Activated T-cell treated with anti-CD3 and anti-CD28 coated beads for 4 hours (primary cell): ENCODE measurements at regions not wholly inside any gene's neighbourhood (a gene's known extent, or its start where the extent isn't known, plus 50 kb on each side); places are given as distances from the start of the nearest gene placed in this dataset.

Experiments
- DNase-seq: peaks from one replicate; pipeline ENCODE4 v3.0.0-alpha.2; 2020

DNA sequence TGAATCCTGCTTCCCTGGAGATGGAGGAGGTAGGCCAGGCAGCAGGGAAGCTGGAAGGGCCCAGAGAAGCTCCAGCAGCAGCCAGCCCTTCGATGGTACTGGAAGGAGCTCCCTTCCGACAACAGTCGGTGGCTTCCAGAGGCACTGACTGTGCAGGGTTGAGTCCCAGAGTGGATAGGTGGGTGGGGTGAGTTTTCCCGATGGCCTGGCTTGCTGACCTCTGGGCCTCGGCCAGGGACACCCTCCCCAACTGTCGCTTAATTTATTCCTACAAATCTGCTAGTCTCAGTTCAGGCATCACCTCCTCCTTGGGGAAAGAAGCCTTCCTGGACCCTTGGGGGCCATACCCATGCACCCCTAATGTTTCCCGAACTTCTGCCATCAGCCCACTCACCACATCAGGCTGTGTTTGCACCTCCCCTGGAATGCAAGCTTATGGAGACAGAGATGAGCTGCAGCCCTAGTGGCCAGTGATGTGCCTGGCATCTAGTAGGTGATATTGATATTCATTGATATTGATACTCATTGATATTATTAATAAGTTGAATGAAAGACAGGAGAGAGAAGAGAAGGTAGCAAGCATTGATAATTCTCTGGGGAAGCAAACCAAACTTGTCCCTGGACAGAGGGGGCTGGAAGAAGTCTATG is 104.6 kb upstream of the BOD1 start:
- no peak for DNase-seq

DNA sequence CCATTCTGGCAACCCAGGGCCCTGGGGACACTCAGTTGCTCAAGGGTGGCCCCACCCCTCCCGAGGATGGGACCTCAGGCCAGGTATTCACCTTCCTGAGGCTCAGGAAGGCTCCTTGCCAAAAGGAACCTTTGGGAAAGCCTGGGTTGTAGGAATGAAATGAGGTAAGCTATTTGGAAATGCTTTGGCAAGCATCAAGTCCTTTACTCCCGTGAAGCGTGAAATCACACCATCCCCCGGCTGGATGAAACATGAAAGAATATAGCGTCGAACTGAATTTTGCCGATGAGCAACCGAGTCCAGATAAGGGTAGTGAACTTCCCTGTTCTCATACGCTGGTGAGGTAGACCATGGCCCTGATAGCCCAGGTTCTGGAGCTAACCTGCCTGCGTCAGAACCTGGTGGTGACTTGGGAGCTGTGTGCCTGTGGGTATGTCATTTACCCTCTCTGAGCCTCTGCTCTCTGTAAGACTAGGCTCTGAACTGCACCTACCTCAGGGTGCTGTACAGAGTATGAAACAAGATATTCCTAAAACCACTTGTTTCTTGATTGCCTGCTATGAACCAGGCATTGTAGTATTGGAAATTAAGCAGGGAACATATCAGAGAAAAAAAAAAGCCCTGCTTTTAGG is 105.3 kb upstream of the BOD1 start:
- no peak for DNase-seq

DNA sequence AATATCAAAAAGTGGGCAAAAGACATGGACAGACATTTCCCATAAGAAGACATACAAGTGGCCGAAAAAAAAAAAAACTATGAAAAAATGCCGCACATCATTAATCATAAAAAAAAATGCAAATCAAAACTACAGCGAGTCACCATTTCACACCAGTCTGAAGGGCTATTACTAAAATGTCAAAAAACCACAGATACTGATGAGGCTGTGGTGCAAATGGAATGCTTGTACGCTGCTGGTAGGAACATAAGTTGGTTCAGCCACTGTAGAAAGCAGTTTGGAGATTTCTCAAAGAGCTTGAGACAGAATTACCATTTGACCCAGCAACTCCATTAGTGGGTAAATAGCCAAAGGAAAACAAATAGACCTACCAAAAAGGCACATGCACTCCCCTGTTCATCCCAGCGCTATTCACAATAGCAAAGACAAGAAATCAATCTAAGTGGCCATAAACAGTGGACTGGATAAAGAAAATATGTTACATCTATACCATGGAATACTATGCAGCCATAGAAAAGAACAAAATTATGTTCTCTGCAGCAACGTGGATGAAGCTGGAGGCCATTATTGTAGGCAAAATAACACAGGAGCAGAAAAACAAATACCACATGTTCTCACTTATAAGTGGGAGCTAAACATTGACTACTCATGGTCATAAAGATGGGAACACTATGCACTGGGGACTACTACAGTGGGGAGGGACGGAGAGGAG is 110.6 kb upstream of the BOD1 start:
- no peak for DNase-seq

DNA sequence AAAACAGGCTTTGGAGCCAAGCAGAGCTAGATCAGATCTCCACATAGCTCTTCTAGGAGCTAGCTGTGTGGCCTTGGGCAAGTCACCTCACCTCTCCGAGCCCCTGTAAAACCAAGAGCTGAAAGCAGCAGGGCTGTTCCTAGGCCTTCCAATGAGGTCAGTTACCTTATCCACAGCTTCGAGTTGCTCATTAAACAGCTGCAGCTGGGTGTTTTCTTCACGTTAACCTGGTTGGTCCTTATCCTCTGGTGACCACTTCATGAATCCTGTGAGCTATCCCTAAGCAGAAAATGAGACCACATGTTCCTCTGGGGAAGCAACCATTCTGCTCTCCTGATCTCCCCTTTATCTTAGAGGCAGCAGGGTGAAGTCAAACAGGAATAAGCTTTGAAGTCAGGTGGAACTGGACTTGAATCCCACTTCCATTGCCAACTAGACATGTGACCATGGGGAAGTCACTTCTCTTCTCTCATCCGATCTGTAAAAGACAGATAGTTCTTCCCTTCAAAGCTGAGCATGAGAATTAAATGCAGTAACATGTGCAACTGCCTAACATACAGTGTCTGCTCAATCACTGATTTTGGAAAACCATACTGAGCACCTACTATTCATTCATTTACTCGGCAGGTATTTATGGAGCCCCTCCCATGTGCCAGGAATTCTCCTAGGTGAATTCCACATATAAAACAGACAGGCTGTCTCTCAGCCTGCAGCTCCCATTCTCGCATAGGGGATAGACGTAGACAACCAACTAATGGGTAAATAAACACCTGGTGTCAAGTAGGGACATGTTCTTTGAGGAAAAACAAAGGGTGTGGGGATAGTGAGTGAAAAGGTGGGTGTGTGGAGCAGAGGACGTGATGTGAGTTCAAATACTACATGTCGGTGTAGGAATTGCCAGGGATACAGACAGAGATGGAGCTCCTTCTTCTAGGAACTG is 111.7 kb upstream of the BOD1 start:
- no peak for DNase-seq

DNA sequence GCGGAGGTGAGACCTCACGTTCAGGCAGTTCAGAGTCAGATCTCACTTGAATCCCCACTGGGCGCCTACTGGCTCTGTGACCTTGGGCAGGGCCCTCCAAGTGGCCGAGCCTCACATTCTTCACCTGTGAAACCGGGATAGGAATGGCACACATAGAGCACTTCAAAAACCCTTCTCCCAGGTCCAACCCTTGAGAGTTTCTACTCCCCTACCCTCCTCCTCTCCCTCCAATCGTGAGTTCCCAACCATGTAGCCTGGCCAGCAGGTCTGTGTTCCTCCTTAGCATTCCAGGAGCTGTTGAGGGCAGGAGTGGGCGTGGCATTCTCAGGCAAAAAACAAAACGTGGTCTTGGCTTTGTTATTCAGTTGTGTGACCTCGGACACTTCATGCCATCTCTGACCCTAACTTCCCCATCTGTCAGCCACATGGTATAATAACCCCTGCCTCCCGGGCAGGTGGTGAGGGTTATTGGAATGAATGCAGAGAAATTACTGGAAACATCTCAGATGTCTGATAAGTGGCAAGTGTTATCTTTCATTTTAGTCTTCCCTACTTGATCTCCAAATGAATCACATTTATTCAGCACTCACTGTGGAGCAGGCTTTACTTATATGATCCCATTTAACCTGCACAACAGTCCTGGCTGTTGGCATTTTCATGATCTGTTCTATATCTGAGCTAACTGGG is 112.8 kb upstream of the BOD1 start:
- DNase-seq, result no peak

DNA sequence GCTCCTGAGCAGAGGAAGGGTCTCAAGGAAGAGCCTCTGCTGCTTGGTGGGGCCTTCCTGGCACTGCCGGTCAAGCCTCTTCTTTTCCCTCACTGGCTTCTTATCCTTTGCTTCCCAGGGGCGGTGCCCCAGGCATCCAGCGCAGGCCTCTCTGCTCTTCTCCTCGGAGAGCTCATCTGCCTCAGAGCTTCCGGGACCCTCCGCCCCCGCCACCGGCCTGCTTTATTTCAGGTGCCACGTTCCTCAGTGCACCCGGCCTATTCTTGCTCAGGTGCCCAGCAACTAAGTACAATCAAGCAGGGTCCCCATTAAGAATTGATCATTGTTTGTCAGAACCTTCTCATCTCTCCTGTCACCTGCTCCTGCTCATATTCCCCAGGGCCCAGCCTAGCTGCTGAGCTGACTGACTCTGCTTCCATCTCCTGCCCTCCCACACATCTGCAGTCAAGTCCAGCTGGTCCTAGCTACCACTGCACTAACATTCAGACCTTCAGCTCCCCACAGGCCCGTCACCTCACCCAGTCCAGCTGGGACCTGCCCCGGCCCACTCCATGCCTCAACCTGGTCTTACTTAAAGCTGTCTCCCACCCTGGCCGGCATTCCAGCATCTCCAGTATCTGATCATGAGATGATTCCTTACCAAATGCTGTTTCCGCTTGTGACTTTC is 114.3 kb upstream of the BOD1 start:
- DNase-seq, result no peak

DNA sequence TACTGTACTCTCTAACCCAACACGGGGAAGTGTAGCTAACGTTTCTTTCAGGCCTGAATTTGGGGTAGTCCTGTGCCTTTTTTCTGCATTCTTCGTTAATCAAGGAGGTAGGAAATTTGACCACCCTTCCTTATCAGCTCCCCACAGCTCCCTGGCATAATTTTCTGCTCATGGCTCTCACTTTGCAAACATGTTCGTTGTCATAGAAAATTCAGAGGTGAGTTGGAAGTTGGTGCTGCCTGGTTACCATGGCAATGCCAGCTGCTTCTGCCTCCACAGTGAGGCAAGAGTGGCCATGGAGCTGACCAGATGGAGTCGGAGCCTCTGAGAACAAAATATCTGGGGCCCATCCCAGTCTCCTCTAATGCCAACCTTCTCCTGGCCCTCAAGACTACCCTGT is 116.6 kb upstream of the BOD1 start:
- DNase-seq, result no peak

DNA sequence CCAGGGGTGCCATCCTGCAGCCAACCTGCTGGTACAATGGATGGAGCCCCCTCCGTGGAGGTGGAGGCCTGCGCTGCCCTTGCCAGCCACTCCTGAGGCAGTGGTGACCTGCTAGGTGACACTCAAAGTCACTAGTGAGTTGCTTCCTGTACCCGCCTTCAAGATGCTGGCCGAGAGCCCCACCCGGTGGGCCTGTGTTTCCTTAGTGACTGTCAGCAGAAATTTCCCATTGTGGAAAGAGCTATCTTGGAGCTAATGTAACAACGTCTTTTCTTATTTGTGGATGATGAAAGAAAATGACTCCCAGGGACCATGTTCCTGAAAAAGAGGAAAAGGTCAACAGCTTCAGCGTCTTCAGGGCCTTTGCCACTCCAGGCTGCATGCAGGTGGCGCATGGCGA is 117.0 kb upstream of the BOD1 start:
- DNase-seq, result no peak

DNA sequence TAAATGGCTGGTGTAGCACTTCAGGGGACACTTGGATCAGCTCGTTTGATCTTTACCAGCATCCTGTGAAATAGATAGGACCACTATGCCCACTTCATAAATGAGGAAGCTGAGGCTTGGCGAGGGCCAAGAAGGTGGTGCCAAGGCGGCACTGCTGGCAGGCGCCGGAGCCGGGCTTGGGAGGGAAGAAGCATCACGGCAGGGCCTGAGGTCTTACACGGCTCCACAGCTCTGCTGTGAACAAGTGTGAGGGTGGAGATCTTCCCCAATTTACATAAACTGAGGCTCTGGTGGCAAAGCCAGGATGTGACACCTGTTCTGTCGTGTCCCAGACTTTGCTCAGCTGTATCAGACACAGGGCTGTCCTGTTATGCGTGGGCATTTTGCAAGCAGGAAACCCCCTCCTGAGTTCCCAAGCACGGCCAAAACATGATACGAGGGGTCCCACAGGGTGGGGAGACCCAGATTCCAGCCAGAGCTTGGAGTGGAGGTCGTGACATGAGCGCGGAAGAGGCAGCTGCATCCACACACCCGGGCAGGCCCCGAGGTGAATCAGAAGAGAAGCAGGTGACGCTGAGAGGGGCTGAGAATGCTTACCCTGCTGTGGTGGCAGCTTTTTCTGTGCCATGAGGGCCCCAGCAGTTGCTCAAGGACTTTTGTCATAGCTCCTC is 117.5 kb upstream of the BOD1 start:
- no peak for DNase-seq

DNA sequence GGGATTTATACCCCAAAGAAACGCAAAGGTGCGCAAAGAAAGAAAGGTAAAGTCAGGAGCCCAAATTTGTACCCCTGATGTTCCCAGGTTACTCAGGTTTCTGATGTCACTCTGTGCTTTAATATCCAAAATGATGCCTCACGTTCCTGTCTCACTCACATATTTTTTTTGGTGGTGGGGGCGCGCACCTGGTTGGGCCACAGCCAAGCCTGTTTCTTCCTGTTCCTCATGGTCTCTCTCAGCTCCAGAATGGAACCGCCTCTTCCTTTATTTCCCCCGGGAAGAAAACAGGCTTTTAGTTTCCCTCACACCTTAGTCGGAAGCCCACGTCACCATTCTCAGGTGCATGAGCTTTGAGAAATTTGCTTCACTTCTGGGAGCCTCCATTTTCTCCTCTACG is 118.3 kb upstream of the BOD1 start:
- DNase-seq, result no peak

DNA sequence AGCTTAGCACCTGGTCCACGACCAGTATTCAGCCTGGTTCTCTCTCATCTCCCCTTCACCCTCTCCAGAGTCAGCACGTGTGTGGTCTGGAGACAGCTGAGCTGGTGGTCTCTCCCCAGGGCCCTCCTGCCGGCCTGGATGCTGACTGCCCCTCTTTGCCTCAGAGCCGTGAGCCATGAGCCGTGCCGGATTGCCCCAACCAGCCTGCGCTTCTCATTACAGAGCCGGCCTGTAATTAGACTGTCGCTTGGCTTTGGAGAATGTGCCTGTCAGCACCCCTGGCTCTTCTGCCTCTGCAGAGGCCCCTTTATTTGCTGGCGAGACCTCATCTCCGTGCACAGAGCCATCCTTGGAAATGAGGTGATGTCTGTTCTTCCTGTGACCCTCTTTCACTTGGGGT is 118.7 kb upstream of the BOD1 start:
- DNase-seq, result no peak

DNA sequence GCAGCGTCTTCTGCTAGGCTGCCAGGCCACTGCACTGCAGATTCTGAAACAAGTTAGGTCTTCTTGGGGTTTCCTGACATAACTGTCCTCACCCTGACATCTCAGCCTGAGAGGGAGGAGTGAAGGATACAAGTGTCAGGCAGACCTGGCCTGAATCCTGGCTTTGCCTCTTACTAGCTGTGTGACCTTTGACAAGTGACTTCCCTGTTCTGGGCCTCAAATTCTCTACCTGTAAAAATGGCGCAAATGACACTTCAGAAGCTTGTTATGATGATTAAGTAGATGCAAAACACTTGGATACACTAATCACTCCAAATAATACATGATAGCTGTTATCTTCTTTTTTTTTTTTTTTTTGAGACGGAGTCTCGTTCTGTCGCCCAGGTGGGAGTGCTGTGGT is 119.2 kb upstream of the BOD1 start:
- no peak for DNase-seq

DNA sequence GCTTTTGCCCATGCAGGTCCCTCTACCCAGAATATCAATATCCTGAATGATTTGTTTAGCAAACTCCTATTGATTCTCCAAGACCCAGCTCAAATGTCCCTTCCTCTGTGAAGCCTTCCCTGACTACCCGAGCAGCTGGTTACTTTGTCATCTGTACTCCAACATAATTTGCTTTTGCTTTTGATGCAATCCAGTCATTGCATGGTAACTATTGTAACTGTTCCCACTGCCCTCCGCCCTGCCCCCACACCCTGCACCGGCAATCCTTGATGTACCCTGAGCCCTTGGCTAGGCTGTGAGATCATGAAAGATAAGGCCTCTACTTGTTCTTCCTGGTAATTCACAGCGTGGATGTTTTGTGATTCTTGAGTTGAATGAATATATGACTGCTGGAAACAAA is 119.9 kb upstream of the BOD1 start:
- DNase-seq, result no peak

DNA sequence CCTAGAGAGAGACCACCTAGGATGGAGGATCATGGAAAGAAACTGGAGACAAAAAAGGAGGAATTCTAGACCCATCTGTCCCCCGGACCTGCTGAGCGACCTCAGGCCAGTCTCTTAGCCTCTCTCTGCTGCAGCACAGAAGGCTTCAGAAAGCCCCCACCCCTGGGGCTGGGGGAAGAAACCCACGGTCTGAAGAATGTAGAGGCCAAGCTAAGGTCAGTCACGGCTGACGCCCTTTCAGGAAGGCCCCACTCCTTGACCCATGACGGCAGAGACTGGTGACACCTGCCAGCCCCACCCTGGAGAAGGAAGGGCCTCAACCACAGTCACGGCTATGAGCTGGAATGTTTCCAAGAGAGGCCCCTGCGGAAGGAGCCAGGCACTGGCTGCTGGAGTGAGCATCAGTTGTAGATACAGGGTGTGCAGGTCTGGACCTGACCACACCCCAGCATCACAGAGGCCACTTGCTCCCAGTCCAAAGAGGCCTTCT is 120.5 kb upstream of the BOD1 start:
- DNase-seq, result no peak

DNA sequence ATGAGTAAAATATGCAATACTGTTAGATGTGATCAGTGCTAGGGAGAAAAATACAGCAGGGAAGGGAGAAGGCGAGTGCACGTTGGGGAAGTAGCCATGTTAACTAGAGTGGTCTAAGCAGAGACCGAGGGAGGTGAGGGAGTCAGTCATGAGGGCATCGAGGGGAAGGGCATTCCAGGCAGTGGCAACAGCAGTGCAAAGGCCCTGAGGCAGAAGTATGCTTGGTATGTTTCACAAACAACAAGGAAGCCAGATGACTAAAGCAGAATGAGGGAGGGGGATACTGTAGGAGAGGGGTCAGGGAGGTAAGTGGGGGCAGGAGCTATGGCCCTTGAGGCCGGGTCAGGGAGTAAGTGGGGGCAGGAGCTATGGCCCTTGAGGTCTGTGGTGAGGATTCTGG is 123.3 kb upstream of the BOD1 start:
- DNase-seq, result no peak

DNA sequence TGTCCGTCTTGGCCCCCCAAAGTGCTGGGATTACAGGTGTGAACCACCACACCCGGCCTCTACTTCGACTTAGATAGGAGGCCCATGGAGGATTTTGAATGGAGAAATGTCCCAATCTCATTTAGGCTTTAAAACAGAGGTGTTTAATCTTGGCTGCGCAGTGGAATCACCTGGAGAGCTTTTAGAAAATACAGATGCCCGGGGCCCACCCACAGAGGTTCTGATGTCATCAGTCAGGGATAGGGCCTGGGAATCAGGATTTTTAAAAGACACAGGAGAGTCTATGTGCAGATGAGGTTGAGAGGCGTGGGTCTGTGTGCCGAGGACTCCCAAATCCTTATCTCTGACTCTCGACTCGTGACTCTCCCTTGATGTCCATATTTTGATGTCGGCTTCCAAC is 124.0 kb upstream of the BOD1 start:
- DNase-seq, result no peak

DNA sequence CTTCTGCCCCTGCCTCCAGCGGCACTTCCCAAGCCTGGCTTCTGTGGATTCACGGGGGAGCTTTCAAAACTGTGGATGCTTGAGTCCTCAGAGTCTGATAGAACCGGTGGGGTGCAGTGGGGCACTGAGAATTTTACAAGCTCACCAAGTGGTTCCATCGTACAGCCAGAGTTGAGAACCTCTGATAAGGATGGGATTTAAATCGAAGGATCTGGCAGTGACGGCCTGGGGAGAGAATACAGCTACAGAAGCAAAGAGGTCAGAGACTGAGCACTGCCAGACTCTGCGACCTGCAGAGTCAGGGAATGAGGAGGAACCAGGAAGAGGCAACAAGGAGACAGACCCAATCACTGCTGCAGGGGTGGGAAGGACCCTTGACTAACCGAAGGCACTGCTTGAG is 124.6 kb upstream of the BOD1 start:
- DNase-seq, result no peak

DNA sequence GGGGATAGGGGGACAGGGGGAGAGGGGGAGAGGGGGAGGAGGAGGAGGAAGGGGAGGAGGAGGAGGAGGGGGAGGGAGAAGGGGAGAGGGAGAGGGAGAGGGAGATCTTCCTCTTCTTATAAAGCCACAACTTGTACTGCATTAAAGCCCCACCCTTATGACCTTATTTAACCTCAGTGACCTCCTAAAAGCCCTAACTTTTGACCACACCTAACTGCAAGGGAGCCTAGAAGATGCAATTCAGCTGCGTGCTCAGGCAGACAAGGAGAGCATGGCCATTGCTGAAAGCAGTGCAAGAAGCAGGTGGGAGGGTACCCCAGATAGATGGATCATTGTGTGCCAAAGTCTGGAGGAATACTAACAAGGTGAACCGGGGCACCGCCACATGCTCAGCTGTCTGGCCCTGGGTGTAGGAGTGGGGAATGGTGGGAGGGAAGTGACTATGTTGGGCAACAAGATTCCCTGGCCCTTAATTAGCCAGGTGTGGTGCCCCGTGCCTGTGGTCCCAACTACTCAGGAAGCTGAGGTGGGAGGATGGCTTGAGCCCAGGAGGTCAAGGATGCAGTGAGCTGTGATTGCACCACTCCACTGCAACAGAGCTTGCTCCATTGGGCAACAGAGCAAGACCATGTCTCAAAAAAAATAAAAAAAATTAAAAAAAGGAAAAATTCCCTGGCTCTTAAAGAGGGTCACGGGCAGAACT is 125.4 kb upstream of the BOD1 start:
- no peak for DNase-seq

DNA sequence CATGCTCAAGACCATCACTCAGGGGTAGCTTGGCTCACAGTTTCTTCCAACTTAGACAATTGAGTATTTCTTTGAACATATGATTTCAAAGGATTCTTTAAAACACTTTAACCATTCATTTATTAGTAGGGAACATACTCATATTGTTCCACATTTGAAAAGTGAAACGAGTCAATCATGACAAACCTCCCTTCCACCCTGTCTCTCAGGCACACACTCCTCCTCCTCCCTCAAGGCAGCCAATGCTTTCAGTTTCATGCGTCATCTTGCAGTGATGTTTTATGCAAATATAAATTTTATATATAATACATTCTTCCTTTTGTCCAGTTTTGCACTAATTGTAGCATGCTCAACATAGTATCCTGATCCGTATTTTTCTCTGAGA is 126.0 kb upstream of the BOD1 start:
- DNase-seq, result no peak

DNA sequence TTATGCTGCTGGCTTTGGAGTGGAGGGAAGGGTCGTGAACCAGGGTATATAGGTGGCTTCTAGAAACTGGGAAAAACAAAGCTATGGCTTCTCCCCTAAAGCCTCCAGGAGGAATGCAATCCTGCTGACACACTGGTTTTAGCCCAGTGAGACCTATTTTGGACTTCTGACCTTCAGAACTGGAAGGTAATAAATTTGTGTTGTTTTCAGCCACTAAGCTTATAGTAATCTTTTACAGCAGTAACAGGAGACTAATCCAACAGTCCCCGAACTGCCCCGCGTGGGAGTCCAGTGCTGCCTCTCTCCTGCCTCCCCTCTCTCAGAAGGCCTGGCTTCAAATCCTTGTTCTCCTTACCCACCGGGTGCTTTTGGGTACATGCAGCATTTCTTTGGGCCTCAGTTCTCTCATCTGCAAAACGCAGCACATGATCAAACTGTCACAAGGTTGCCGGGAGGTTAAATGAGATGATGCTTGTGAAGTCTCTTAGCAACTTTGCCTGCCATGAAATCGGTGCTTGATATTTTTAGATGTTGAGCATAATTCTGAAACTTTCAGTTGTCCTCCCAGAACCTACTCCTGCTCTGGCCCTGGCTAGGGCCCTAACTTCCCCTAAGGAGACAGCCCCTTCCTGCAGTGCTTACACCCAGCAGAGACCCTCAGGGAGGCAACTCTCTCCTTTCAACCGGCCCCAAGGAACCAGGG is 127.3 kb upstream of the BOD1 start:
- no peak for DNase-seq
